B cell (primary cell): ENCODE measurements at regions not wholly inside any gene's neighbourhood (a gene's known extent, or its start where the extent isn't known, plus 50 kb on each side); places are given as distances from the start of the nearest gene placed in this dataset.

Experiments
- ATAC-seq: fragments of 200-7000 bp; cut with Tn5 transposase; one replicate; pipeline ENCODE4 v1.10.0; 2021; ENCODE audit warnings: low read depth, mild to moderate bottlenecking, moderate number of reproducible peaks, moderate library complexity
- CTCF ChIA-PET: fragments of 350-600 bp; sonication (Branson Sonifier 250); formaldehyde crosslinking; loops from one replicate; lab custom pipeline; 2021; ENCODE audit warnings: antibody characterized with exemption, inconsistent platforms; lab: Charles Lee
- POLR2A ChIA-PET: fragments of 350-600 bp; sonication (Branson Sonifier 250); formaldehyde crosslinking; loops from one replicate; lab custom pipeline; 2021; ENCODE audit warnings: antibody characterized with exemption; lab: Charles Lee
- DNase-seq: peaks from one replicate; pipeline ENCODE4 v3.0.0; 2013
- H2AFZ ChIP-seq: 2 replicates; pipeline ENCODE4 v1.6.1; 2012; ENCODE audit warnings: mild to moderate bottlenecking, low read depth, low read length; ENCODE audit not compliant: insufficient read depth, poor library complexity, severe bottlenecking
- H3K27ac ChIP-seq, 2 donors: 1 replicate in 1 of 2; 2 replicates in 1 of 2; pipeline ENCODE4 v1.5.1; 2012 to 2013; ENCODE audit warnings: low read length in 2 of 2, mild to moderate bottlenecking in 2 of 2, moderate library complexity in 1 of 2
- H3K27me3 ChIP-seq, 4 experiments: fragments of 200-600 bp in 1 of 4; sonication (generic) in 1 of 4; replicated peaks in 1 of 4; 1 replicate in 2 of 4; 2 replicates in 2 of 4; pipeline versions ENCODE4 v1.6.1 to v1.7.0; 2013 to 2016; ENCODE audit warnings: low read length in 3 of 4, mild to moderate bottlenecking in 2 of 4, mixed read lengths in 1 of 4, moderate library complexity in 1 of 4; ENCODE audit not compliant: insufficient read depth in 4 of 4, control insufficient read depth in 3 of 4; ENCODE audit errors: control extremely low read depth in 1 of 4
- H3K36me3 ChIP-seq, 2 experiments: replicated peaks in 1 of 2; 1 replicate in 1 of 2; 2 replicates in 1 of 2; pipeline versions ENCODE4 v1.6.1 to v1.7.1; 2013; ENCODE audit warnings: low read length in 1 of 2; ENCODE audit not compliant: insufficient read depth in 2 of 2, control insufficient read depth in 1 of 2; ENCODE audit errors: control extremely low read depth in 1 of 2, extremely low read depth in 1 of 2
- H3K4me1 ChIP-seq, 2 donors: fragments of 200-600 bp in 1 of 2; sonication (generic) in 1 of 2; 1 replicate in 1 of 2; 2 replicates in 1 of 2; pipeline versions ENCODE4 v1.5.1 to v1.6.1; 2013 to 2017; ENCODE audit warnings: low read length in 2 of 2; ENCODE audit not compliant: control insufficient read depth in 2 of 2, insufficient read depth in 2 of 2
- H3K4me2 ChIP-seq: replicated peaks from 2 replicates; pipeline ENCODE3; 2012; ENCODE audit warnings: mild to moderate bottlenecking, low read depth, low read length; ENCODE audit not compliant: poor library complexity, severe bottlenecking
- H3K4me3 ChIP-seq, 5 experiments: fragments of 200-600 bp in 1 of 5; sonication (generic) in 1 of 5; 1 replicate in 3 of 5; 2 replicates in 2 of 5; pipeline versions ENCODE4 v1.5.1 to v1.7.0; 2011 to 2016; ENCODE audit warnings: low read length in 4 of 5, mild to moderate bottlenecking in 4 of 5, low read depth in 2 of 5, control low read depth in 1 of 5, moderate library complexity in 1 of 5; ENCODE audit not compliant: insufficient read depth in 1 of 5; ENCODE audit errors: control extremely low read depth in 1 of 5, extremely low read depth in 1 of 5
- H3K79me2 ChIP-seq: fragments of 200-600 bp; sonication (generic); one replicate; pipeline ENCODE4 v1.6.0; 2016; ENCODE audit warnings: low read length; ENCODE audit not compliant: control insufficient read depth, insufficient read depth
- H3K9ac ChIP-seq: fragments of 200-600 bp; sonication (generic); 2 replicates; pipeline ENCODE4 v1.6.1; 2017; ENCODE audit warnings: mild to moderate bottlenecking, low read length, moderate library complexity
- H3K9me3 ChIP-seq, 3 donors: one replicate each; pipeline versions ENCODE4 v1.6.1 to v1.7.1; 2013; ENCODE audit warnings: low read length in 2 of 3; ENCODE audit not compliant: control insufficient read depth in 2 of 3, insufficient read depth in 1 of 3; ENCODE audit errors: control extremely low read depth in 1 of 3
- H4K20me1 ChIP-seq: 2 replicates; pipeline ENCODE4 v1.6.0; 2012; ENCODE audit warnings: mild to moderate bottlenecking, low read length; ENCODE audit not compliant: insufficient read depth, control insufficient read depth, poor library complexity, severe bottlenecking
- H3K27ac Mint-ChIP-seq: one replicate; pipeline ENCODE4 v1.8.0; 2021; ENCODE audit warnings: mixed read lengths
- H3K27me3 Mint-ChIP-seq: one replicate; pipeline ENCODE4 v1.8.0; 2021; ENCODE audit warnings: mixed read lengths
- H3K4me1 Mint-ChIP-seq: one replicate; pipeline ENCODE4 v1.8.0; 2021; ENCODE audit warnings: mixed read lengths
- H3K4me3 Mint-ChIP-seq: one replicate; pipeline ENCODE4 v1.8.0; 2021; ENCODE audit warnings: mixed read lengths
- H3K9me3 Mint-ChIP-seq: one replicate; pipeline ENCODE4 v1.8.0; 2022; ENCODE audit warnings: mixed read lengths; ENCODE audit not compliant: insufficient read depth
- CTCF ChIP-seq: fragments of 200-600 bp; IDR thresholded peaks from one replicate; pipeline ENCODE4 v1.8.0; 2022; ENCODE audit warnings: antibody characterized with exemption, mild to moderate bottlenecking
- EZH2 ChIP-seq: IDR thresholded peaks from 2 replicates; pipeline ENCODE4 v1.6.1; 2012; ENCODE audit warnings: borderline replicate concordance, low read depth, mild to moderate bottlenecking, moderate library complexity, low read length; ENCODE audit not compliant: insufficient read depth, poor library complexity, severe bottlenecking
- WGBS: methylation state at CpG from one replicate; pipeline ENCODE4 v1.1.5; 2013; ENCODE audit warnings: missing lambda C conversion rate; ENCODE audit not compliant: insufficient coverage; 5-methylcytosine and 5-hydroxymethylcytosine counted together
- intact Hi-C: fragments of 100-400 bp; cut with micrococcal nuclease; formaldehyde crosslinking; loops from one replicate; pipeline ENCODE4 v1.10.0; 2022

- ChIA-PET POLR2A (no interaction called here), CTCF (no interaction called here)
- intact Hi-C loops = no loop called here
- 87% methylated on average over 3 of the region's 4 CpGs for WGBS
- H3K4me3 Mint-ChIP-seq = no peak overlapping the region
- no peak overlapping the region for H2AFZ ChIP-seq
- no peak for TF ChIP-seq EZH2
- no peak for TF ChIP-seq CTCF
- H3K36me3 ChIP-seq = no peaks in the 10 kb centered on the region
- no peak overlapping the region for H3K4me2 ChIP-seq
- no peak overlapping the region for H3K4me3 ChIP-seq
- H3K27ac Mint-ChIP-seq = no peak overlapping the region
- no peaks in the 10 kb centered on the region for H3K9me3 ChIP-seq
- DNase-seq (no peak), ATAC-seq (no peak)
- H4K20me1 ChIP-seq = no peaks in the 10 kb centered on the region
- peaks cover 4% of the 10 kb centered on the region for H3K9me3 Mint-ChIP-seq
- H3K9ac ChIP-seq = no peak overlapping the region
- H3K4me1 Mint-ChIP-seq = no peaks in the 10 kb centered on the region
- no peaks in the 10 kb centered on the region for H3K27me3 ChIP-seq
- no peak overlapping the region for H3K27ac ChIP-seq
- no peaks in the 10 kb centered on the region for H3K4me1 ChIP-seq
- no peaks in the 10 kb centered on the region for H3K27me3 Mint-ChIP-seq
- no peaks in the 10 kb centered on the region for H3K79me2 ChIP-seq
These were observed 764.6 kb upstream of the PKDCC start for GRCh38 chr2:41283079-41283775.

DNA sequence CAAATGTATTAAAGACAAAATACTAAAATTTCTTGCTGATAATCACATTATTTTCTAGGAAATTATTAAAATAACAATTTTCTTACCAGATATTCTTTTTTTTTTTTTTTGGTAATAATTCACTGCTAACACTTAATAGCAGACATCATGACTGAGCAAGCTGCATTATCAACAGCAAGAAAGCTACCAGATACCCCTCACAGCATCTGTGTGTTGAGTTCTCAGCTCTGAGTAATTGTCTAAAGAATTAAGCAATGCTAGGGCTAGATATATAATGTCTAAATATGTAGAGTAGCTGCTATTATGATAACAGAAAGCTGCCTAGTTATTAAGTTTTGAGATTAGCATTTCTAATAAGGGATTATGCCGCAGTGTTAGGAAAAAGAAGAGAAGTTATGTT lies 754.3 kb upstream of the PKDCC start:
- Mint-ChIP-seq H3K4me3 (no peak overlapping the region), H3K27me3 (no peaks in the 10 kb centered on the region), H3K27ac (no peak overlapping the region), H3K4me1 (no peaks in the 10 kb centered on the region), H3K9me3 (no peaks in the 10 kb centered on the region)
- Histone ChIP-seq H4K20me1 (no peaks in the 10 kb centered on the region), H2AFZ (no peak overlapping the region), H3K9ac (no peak overlapping the region), H3K4me3 (no peak overlapping the region), H3K27ac (no peak overlapping the region), H3K4me2 (no peak overlapping the region), H3K4me1 (no peaks in the 10 kb centered on the region), H3K27me3 (no peaks in the 10 kb centered on the region), H3K9me3 (peaks cover 0 to 1% (median 0%) of the 10 kb centered on the region in 3 donors), H3K79me2 (no peaks in the 10 kb centered on the region), H3K36me3 (no peaks in the 10 kb centered on the region)
- DNase-seq (no peak), ATAC-seq (no peak)
- CTCF ChIA-PET = no interaction called here
- POLR2A ChIA-PET = no interaction called here
- intact Hi-C loops = no loop called here
- WGBS = no CpG with 5 or more reads among the region's 1 CpG
- TF ChIP-seq CTCF (no peak), EZH2 (no peak)
